ENCODE measurements at regions not wholly inside any gene's neighbourhood (a gene's known extent, or its start where the extent isn't known, plus 50 kb on each side); places are given as distances from the start of the nearest gene placed in this dataset.

- no peak for DNase-seq
These were observed 285.7 kb downstream of the ZEB1 start for GRCh38 chr10:31604646-31605170.

GRCh38 chr10:31604096-31604495 is 285.1 kb downstream of the ZEB1 start:
- DNase-seq, result no peak

- DNase-seq, result peak; percentile 42
These were observed 284.4 kb downstream of the ZEB1 start for GRCh38 chr10:31603235-31604087.

- DNase-seq, result no peak
These were observed 283.7 kb downstream of the ZEB1 start for GRCh38 chr10:31602541-31603234.

- DNase-seq, result no peak
These were observed 282.1 kb downstream of the ZEB1 start for GRCh38 chr10:31601136-31601535.

- DNase-seq, result no peak
These were observed 280.8 kb downstream of the ZEB1 start for GRCh38 chr10:31599626-31600504.

- no peak for DNase-seq
These were observed 277.7 kb downstream of the ZEB1 start for GRCh38 chr10:31596765-31597164.

GRCh38 chr10:31595992-31596391 is 277.0 kb downstream of the ZEB1 start:
- no peak for DNase-seq

- DNase-seq, result no peak
These were observed 275.4 kb downstream of the ZEB1 start for GRCh38 chr10:31594347-31594873.

- no peak for DNase-seq
These were observed 274.1 kb downstream of the ZEB1 start for GRCh38 chr10:31593124-31593523.

GRCh38 chr10:31591569-31591968 is 272.6 kb downstream of the ZEB1 start:
- DNase-seq, result no peak

GRCh38 chr10:31590023-31590800 is 271.2 kb downstream of the ZEB1 start:
- DNase-seq, result no peak

- no peak for DNase-seq
These were observed 268.7 kb downstream of the ZEB1 start for GRCh38 chr10:31587691-31588090.

- no peak for DNase-seq
These were observed 268.0 kb downstream of the ZEB1 start for GRCh38 chr10:31586723-31587638.

GRCh38 chr10:31584876-31585275 is 265.9 kb downstream of the ZEB1 start:
- DNase-seq, result no peak

- DNase-seq, result no peak
These were observed 265.1 kb downstream of the ZEB1 start for GRCh38 chr10:31584098-31584631.

GRCh38 chr10:31583293-31583692 is 264.3 kb downstream of the ZEB1 start:
- no peak for DNase-seq

GRCh38 chr10:31582365-31583052 is 263.5 kb downstream of the ZEB1 start:
- DNase-seq, result no peak

- DNase-seq, result no peak
These were observed 262.8 kb downstream of the ZEB1 start for GRCh38 chr10:31581741-31582323.

All from cortex of kidney (tissue), 1 donor.